Activated CD4-positive, alpha-beta T cell treated with anti-CD3 and anti-CD28 coated beads, Interleukin-2, amount 10 ng/mL, durations not matched to agents 24 days and 14 days (primary cell): ENCODE measurements at regions not wholly inside any gene's neighbourhood (a gene's known extent, or its start where the extent isn't known, plus 50 kb on each side); places are given as distances from the start of the nearest gene placed in this dataset.

ENCODE experiments used
- DNase-seq: peaks from one replicate; pipeline ENCODE4 v3.0.0; 2022
- H3K27ac Mint-ChIP-seq: one replicate; pipeline ENCODE4 v1.8.0; 2022; ENCODE audit warnings: mild to moderate bottlenecking, mixed read lengths
- H3K27me3 Mint-ChIP-seq: one replicate; pipeline ENCODE4 v1.8.0; 2022; ENCODE audit warnings: mixed read lengths
- H3K36me3 Mint-ChIP-seq: one replicate; pipeline ENCODE4 v1.8.0; 2022; ENCODE audit warnings: low read depth, mild to moderate bottlenecking, mixed read lengths
- H3K4me1 Mint-ChIP-seq: one replicate; pipeline ENCODE4 v1.8.0; 2021; ENCODE audit warnings: mixed read lengths
- H3K4me3 Mint-ChIP-seq: one replicate; pipeline ENCODE4 v1.8.0; 2022; ENCODE audit warnings: mild to moderate bottlenecking, moderate library complexity, mixed read lengths
- H3K9me3 Mint-ChIP-seq: one replicate; pipeline ENCODE4 v1.8.0; 2021; ENCODE audit warnings: mixed read lengths
- intact Hi-C: fragments of 100-400 bp; cut with micrococcal nuclease; formaldehyde crosslinking; loops from one replicate; pipeline ENCODE4 v1.15.1; 2023

DNA sequence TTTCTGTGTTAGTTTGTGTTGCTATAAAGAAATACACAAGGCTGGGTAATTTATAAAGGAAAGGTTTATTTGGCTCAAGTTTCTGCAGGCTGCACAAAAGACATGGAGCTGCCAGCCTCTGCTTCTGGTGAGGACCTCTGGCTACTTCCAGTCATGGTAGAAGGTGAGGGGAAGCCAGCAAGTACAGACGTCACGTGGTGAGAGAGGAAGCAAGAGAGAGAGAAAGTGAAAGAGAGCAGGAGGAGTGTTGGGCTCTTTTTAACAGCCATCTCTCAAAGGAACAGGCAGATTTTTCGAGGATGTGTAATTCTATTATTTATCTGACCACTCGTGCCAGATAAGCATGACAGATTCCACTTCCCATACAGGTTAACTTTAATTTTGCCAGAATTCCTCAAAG, 1199.1 kb downstream of the ADGRL3 start:
- no peak for DNase-seq
- Mint-ChIP-seq H3K9me3 (peaks cover 7% of the 10 kb centered on the region), H3K27me3 (no peaks in the 10 kb centered on the region), H3K36me3 (no peaks in the 10 kb centered on the region), H3K4me1 (no peaks in the 10 kb centered on the region), H3K4me3 (no peak overlapping the region), H3K27ac (no peak overlapping the region)
- intact Hi-C loops = no loop called here

- no peak for DNase-seq
- H3K9me3 Mint-ChIP-seq = peaks cover 11% of the 10 kb centered on the region
- H3K36me3 Mint-ChIP-seq = no peaks in the 10 kb centered on the region
- H3K27ac Mint-ChIP-seq = no peak overlapping the region
- intact Hi-C loops = no loop called here
- H3K4me3 Mint-ChIP-seq = no peak overlapping the region
- H3K27me3 Mint-ChIP-seq = no peaks in the 10 kb centered on the region
- no peaks in the 10 kb centered on the region for H3K4me1 Mint-ChIP-seq
Measured at GRCh38 chr4:62398318-62398717, 1198.2 kb downstream of the ADGRL3 start.

- no peak for DNase-seq
- Mint-ChIP-seq H3K4me3 (no peak overlapping the region), H3K4me1 (no peaks in the 10 kb centered on the region)
Measured at GRCh38 chr4:62394766-62395165, 1194.6 kb downstream of the ADGRL3 start.

GRCh38 chr4:62387808-62388207, 1187.7 kb downstream of the ADGRL3 start:
- Mint-ChIP-seq H3K27me3 (no peaks in the 10 kb centered on the region), H3K4me3 (no peak overlapping the region), H3K9me3 (peaks cover 3% of the 10 kb centered on the region), H3K27ac (no peak overlapping the region), H3K4me1 (no peaks in the 10 kb centered on the region), H3K36me3 (no peaks in the 10 kb centered on the region)
- intact Hi-C loops = no loop called here
- DNase-seq = no peak

More at GRCh38 chr4:62394766-62395165, 1194.6 kb downstream of the ADGRL3 start:
- Mint-ChIP-seq H3K9me3 (peaks cover 14% of the 10 kb centered on the region), H3K27ac (no peak overlapping the region), H3K27me3 (no peaks in the 10 kb centered on the region), H3K36me3 (no peaks in the 10 kb centered on the region)
- intact Hi-C loops = no loop called here

GRCh38 chr4:62377700-62378099, 1177.6 kb downstream of the ADGRL3 start:
- peaks cover 3% of the 10 kb centered on the region for H3K9me3 Mint-ChIP-seq

GRCh38 chr4:62377245-62377644, 1177.1 kb downstream of the ADGRL3 start:
- H3K4me3 Mint-ChIP-seq = no peak overlapping the region
- intact Hi-C loops = no loop called here
- H3K4me1 Mint-ChIP-seq = no peaks in the 10 kb centered on the region

More at GRCh38 chr4:62377700-62378099, 1177.6 kb downstream of the ADGRL3 start:
- Mint-ChIP-seq H3K27me3 (no peaks in the 10 kb centered on the region), H3K4me1 (no peaks in the 10 kb centered on the region), H3K27ac (no peak overlapping the region), H3K4me3 (no peak overlapping the region), H3K36me3 (no peaks in the 10 kb centered on the region)
- DNase-seq = no peak
- intact Hi-C loops = no loop called here

GRCh38 chr4:62366939-62367338, 1166.8 kb downstream of the ADGRL3 start:
- no peaks in the 10 kb centered on the region for H3K4me1 Mint-ChIP-seq
- intact Hi-C loops = no loop called here
- no peak overlapping the region for H3K4me3 Mint-ChIP-seq
- H3K27ac Mint-ChIP-seq = no peak overlapping the region
- H3K27me3 Mint-ChIP-seq = no peaks in the 10 kb centered on the region
- DNase-seq = no peak
- H3K9me3 Mint-ChIP-seq = peaks cover 8% of the 10 kb centered on the region
- no peaks in the 10 kb centered on the region for H3K36me3 Mint-ChIP-seq

More at GRCh38 chr4:62377245-62377644, 1177.1 kb downstream of the ADGRL3 start:
- no peak for DNase-seq
- peaks cover 3% of the 10 kb centered on the region for H3K9me3 Mint-ChIP-seq
- no peak overlapping the region for H3K27ac Mint-ChIP-seq
- no peaks in the 10 kb centered on the region for H3K36me3 Mint-ChIP-seq
- H3K27me3 Mint-ChIP-seq = no peaks in the 10 kb centered on the region

DNA sequence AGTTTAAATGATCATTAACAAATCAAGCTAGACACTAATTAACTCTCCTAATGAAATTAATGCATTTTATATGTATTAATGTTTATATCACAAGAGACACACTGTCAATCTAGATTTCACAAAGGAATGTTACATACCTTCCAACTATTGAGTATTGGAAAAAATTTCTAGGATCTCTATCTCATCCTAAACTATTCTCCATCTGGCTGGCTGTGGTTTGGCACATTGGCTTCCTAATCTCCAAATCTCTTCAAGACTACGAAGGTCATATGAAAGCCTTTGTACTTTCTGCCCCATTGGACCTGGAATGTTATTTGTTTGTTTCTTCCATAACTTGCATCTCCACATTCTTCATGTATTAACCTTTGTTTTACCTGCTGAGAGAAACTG, 1160.0 kb downstream of the ADGRL3 start:
- Mint-ChIP-seq H3K27ac (no peak overlapping the region), H3K4me3 (no peak overlapping the region), H3K27me3 (no peaks in the 10 kb centered on the region), H3K4me1 (no peaks in the 10 kb centered on the region), H3K36me3 (no peaks in the 10 kb centered on the region), H3K9me3 (peaks cover 4% of the 10 kb centered on the region)
- DNase-seq = no peak
- intact Hi-C loops = no loop called here

DNA sequence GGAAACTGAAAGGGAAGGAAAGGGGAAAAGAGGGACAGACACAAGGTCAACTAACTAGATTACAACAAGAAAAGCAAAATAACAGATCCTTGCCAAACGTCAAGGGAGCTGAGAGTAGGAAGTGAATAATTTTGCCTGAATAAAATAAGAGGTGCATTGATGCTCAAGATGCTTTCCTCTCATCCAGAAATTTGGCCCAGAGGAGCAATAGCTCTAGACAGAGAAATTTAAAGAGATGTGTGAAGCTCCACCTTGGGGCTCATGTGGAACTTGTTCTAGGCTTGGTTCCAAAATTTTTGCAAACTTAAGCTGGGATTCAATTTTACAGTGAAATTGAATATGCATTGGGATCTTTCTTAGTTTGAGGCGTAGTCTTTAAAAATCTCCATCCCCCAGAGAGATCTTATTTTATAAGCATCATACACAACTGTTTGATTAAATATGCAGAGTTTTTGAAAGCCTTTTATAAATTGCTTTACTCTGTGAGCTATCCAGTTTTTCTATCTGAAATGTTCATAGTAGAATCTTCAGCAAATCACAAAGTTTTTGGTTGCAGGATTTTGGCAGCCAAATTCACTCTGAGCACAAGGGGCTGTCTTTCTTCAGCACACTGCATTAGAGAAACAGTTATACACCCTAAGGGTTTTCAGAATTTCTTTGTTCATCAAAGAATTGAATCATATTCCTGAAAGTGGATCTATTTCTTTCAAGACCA, 1159.5 kb downstream of the ADGRL3 start:
- H3K4me1 Mint-ChIP-seq = no peaks in the 10 kb centered on the region
- H3K27ac Mint-ChIP-seq = no peak overlapping the region
- intact Hi-C loops = no loop called here
- no peak for DNase-seq
- no peaks in the 10 kb centered on the region for H3K27me3 Mint-ChIP-seq
- H3K36me3 Mint-ChIP-seq = no peaks in the 10 kb centered on the region
- H3K9me3 Mint-ChIP-seq = no peaks in the 10 kb centered on the region
- no peak overlapping the region for H3K4me3 Mint-ChIP-seq

- no peak overlapping the region for H3K27ac Mint-ChIP-seq
Measured at GRCh38 chr4:62344915-62345314, 1144.8 kb downstream of the ADGRL3 start.

GRCh38 chr4:62344474-62344873, 1144.3 kb downstream of the ADGRL3 start:
- Mint-ChIP-seq H3K4me3 (no peak overlapping the region), H3K27me3 (no peaks in the 10 kb centered on the region), H3K9me3 (peaks cover 4% of the 10 kb centered on the region), H3K4me1 (no peaks in the 10 kb centered on the region), H3K27ac (no peak overlapping the region), H3K36me3 (no peaks in the 10 kb centered on the region)
- intact Hi-C loops = no loop called here
- DNase-seq = no peak

More at GRCh38 chr4:62344915-62345314, 1144.8 kb downstream of the ADGRL3 start:
- no peak overlapping the region for H3K4me3 Mint-ChIP-seq
- no peaks in the 10 kb centered on the region for H3K4me1 Mint-ChIP-seq
- H3K27me3 Mint-ChIP-seq = no peaks in the 10 kb centered on the region
- no peak for DNase-seq
- intact Hi-C loops = no loop called here
- H3K36me3 Mint-ChIP-seq = no peaks in the 10 kb centered on the region
- H3K9me3 Mint-ChIP-seq = peaks cover 4% of the 10 kb centered on the region

GRCh38 chr4:62342346-62342745, 1142.2 kb downstream of the ADGRL3 start:
- no peak for DNase-seq
- no peaks in the 10 kb centered on the region for H3K27me3 Mint-ChIP-seq
- intact Hi-C loops = no loop called here
- no peak overlapping the region for H3K4me3 Mint-ChIP-seq
- peaks cover 13% of the 10 kb centered on the region for H3K9me3 Mint-ChIP-seq
- no peak overlapping the region for H3K27ac Mint-ChIP-seq
- no peaks in the 10 kb centered on the region for H3K4me1 Mint-ChIP-seq
- H3K36me3 Mint-ChIP-seq = no peaks in the 10 kb centered on the region

GRCh38 chr4:62328526-62328925, 1128.4 kb downstream of the ADGRL3 start:
- intact Hi-C loops = no loop called here
- Mint-ChIP-seq H3K36me3 (no peaks in the 10 kb centered on the region), H3K27me3 (no peaks in the 10 kb centered on the region), H3K9me3 (peaks cover 14% of the 10 kb centered on the region), H3K4me3 (no peak overlapping the region), H3K4me1 (no peaks in the 10 kb centered on the region), H3K27ac (no peak overlapping the region)
- no peak for DNase-seq

GRCh38 chr4:62327612-62328297, 1127.6 kb downstream of the ADGRL3 start:
- DNase-seq = no peak
- Mint-ChIP-seq H3K4me1 (no peaks in the 10 kb centered on the region), H3K27ac (no peak overlapping the region), H3K36me3 (no peaks in the 10 kb centered on the region), H3K9me3 (peaks cover 14% of the 10 kb centered on the region), H3K4me3 (no peak overlapping the region), H3K27me3 (no peaks in the 10 kb centered on the region)
- intact Hi-C loops = no loop called here
